GM20000 (cell line): ENCODE measurements at regions not wholly inside any gene's neighbourhood (a gene's known extent, or its start where the extent isn't known, plus 50 kb on each side); places are given as distances from the start of the nearest gene placed in this dataset.

ENCODE experiments used
- DNase-seq: peaks from one replicate; pipeline ENCODE4 v3.0.0; 2012; ENCODE audit warnings: low spot score
- CTCF ChIP-seq: IDR thresholded peaks from 2 replicates; pipeline ENCODE4 v1.5.1; 2012; ENCODE audit warnings: mild to moderate bottlenecking, control low read depth; ENCODE audit errors: extremely low read depth, missing control alignments

GRCh38 chr13:38624822-38625221 is 62.1 kb upstream of the FREM2 start:
- DNase-seq, result no peak
- TF ChIP-seq CTCF, result no peak

- DNase-seq, result no peak
- TF ChIP-seq CTCF, result no peak
Observed at GRCh38 chr13:38628554-38628953, 58.3 kb upstream of the FREM2 start.

- no peak for TF ChIP-seq CTCF
- DNase-seq, result no peak
Observed at GRCh38 chr13:38630780-38631179, 56.1 kb upstream of the FREM2 start.

- DNase-seq, result no peak
- no peak for TF ChIP-seq CTCF
Observed at GRCh38 chr13:38635030-38635429, 51.8 kb upstream of the FREM2 start.

GRCh38 chr13:38636073-38636472 is 50.8 kb upstream of the FREM2 start:
- DNase-seq, result no peak
- TF ChIP-seq CTCF, result no peak

GRCh38 chr13:38636761-38637160 is 50.1 kb upstream of the FREM2 start:
- no peak for TF ChIP-seq CTCF
- no peak for DNase-seq
